ENCODE measurements at regions not wholly inside any gene's neighbourhood (a gene's known extent, or its start where the extent isn't known, plus 50 kb on each side); places are given as distances from the start of the nearest gene placed in this dataset.

DNA sequence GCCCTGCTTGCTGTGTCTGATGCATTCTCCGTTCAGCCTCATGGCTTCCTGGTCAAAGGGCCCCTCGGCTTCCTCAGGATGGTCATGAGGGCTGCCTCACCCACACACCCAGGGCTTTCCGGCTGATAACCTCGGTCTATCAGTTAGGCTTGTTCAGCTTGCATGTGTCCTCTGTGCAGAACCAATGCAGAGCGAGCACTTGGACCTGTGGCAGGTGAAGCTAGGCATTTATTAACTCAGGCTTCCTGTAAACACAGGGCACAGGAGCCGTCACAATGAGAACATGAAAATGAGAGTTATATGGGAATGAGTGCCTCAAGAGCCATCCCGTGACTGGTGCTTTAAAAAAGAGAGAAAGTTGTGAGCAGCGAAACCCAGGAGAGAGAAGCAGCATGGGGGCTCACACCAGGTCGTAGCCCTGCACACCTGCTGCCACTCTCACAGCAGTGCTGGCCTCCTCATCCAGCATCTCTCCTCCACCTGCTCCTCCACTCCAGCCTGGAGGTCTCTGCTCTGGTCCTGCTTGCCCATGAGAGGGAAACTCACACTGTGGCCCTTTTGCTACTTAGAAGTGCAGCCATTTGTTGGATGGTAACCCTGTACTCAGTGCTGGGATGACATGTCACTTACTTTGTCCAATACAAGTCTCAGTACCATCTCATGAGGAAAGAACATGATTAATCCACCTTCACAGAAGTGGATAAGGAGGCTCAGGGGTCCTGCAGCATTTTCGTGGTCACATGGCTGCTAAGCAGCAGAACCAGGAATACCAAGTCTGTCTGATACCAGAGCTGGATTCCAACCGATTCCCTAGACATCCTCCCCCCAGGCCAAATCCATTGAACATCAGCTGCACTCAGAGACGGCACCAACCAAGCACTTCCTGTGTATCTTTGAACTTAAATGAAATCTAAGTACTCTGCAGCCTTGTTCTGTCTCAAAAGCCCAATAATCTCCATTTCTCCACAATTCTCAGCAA lies 50.5 kb upstream of the IRS2 start:
- Mint-ChIP-seq H3K4me1 (peaks cover 8% of the 10 kb centered on the region), H3K36me3 (ENCODE audit: low read depth) (no peaks in the 10 kb centered on the region), H3K9me3 (no peaks in the 10 kb centered on the region), H3K27me3 (peaks cover 8% of the 10 kb centered on the region), H3K27ac (no peak overlapping the region), H3K4me3 (no peak overlapping the region)
- DNase-seq: no peak
- intact Hi-C loops (cut with micrococcal nuclease): no loop called here
